ENCODE measurements at regions not wholly inside any gene's neighbourhood (a gene's known extent, or its start where the extent isn't known, plus 50 kb on each side); places are given as distances from the start of the nearest gene placed in this dataset.

- no peaks in the 10 kb centered on the region for H3K4me1 Mint-ChIP-seq (ENCODE audit: low read depth)
- peaks cover 10% of the 10 kb centered on the region for H3K9me3 Mint-ChIP-seq
- no peak overlapping the region for H3K27ac Mint-ChIP-seq
- H3K27me3 Mint-ChIP-seq = no peaks in the 10 kb centered on the region
- H3K36me3 Mint-ChIP-seq (ENCODE audit: low read depth) = no peaks in the 10 kb centered on the region
- no peak for DNase-seq
- no peak overlapping the region for H3K4me3 Mint-ChIP-seq
Observed at GRCh38 chr12:77214136-77214535, 148.8 kb upstream of the E2F7 start.

- Mint-ChIP-seq H3K9me3 (peaks cover 10% of the 10 kb centered on the region), H3K27me3 (no peaks in the 10 kb centered on the region), H3K36me3 (ENCODE audit: low read depth) (no peaks in the 10 kb centered on the region), H3K27ac (no peak overlapping the region), H3K4me3 (no peak overlapping the region), H3K4me1 (ENCODE audit: low read depth) (no peaks in the 10 kb centered on the region)
- DNase-seq = no peak
Observed at GRCh38 chr12:77213319-77213718, 147.9 kb upstream of the E2F7 start.

DNA sequence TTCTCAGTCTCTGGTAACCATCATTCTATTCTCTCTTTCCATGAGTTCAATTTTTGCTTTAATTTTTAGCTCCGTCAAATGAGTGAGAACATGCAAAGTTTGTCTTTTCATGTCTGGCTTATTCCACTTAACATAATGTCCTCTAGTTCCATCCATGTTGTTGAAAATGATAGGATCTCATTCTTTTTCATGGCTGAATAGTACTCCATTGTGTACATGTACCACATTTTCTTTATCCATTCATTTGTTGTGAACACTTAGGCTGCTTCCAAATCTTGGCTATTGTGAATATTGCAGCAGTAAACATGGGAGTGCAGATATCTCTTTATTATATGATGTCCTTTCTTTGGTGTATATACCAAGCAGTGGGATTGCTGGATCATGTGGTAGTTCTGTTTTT lies 145.4 kb upstream of the E2F7 start:
- Mint-ChIP-seq H3K27ac (no peak overlapping the region), H3K4me1 (ENCODE audit: low read depth) (no peaks in the 10 kb centered on the region), H3K27me3 (no peaks in the 10 kb centered on the region), H3K4me3 (no peak overlapping the region), H3K36me3 (ENCODE audit: low read depth) (no peaks in the 10 kb centered on the region), H3K9me3 (peaks cover 11% of the 10 kb centered on the region)
- DNase-seq = no peak

GRCh38 chr12:77204083-77204482 lies 138.7 kb upstream of the E2F7 start:
- Mint-ChIP-seq H3K27ac (no peak overlapping the region), H3K9me3 (peaks cover 6% of the 10 kb centered on the region)

DNA sequence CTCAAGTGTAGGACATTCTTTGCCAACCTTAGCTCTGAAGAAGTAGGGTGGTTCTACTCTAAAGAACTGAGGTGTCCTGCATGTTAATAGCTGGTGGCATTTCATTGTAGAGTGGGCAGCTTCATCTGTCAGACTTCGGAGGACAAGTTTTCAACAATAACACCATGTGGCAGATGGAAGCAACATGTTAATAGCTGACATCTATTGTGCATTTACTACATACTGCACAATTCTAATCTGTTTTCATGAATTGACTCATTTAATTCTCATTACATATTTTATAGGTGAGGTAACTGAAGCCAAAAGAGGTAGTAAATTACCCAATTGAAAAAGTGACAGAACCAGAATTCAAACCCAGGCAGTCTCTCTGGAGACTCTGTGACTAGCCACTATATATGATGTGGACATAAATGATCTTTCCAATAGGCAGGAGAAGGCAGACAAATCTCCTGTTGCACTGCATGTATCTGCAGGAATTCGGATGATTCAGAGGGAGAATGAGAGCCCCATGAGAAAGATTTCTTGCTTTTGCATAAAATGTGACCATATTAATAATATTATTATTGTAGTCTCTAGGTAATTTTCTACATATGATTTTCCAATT lies 137.2 kb upstream of the E2F7 start:
- Mint-ChIP-seq H3K9me3 (peaks cover 6% of the 10 kb centered on the region), H3K27ac (no peak overlapping the region), H3K36me3 (ENCODE audit: low read depth) (no peaks in the 10 kb centered on the region), H3K27me3 (no peaks in the 10 kb centered on the region), H3K4me1 (ENCODE audit: low read depth) (no peaks in the 10 kb centered on the region), H3K4me3 (no peak overlapping the region)
- DNase-seq = no peak

More at GRCh38 chr12:77204083-77204482, 138.7 kb upstream of the E2F7 start:
- Mint-ChIP-seq H3K27me3 (no peaks in the 10 kb centered on the region), H3K4me1 (ENCODE audit: low read depth) (no peaks in the 10 kb centered on the region), H3K36me3 (ENCODE audit: low read depth) (no peaks in the 10 kb centered on the region), H3K4me3 (no peak overlapping the region)
- DNase-seq = no peak

GRCh38 chr12:77189901-77190416 lies 124.6 kb upstream of the E2F7 start:
- Mint-ChIP-seq H3K36me3 (ENCODE audit: low read depth) (no peaks in the 10 kb centered on the region), H3K4me1 (ENCODE audit: low read depth) (no peaks in the 10 kb centered on the region), H3K4me3 (no peak overlapping the region), H3K27ac (no peak overlapping the region), H3K27me3 (no peaks in the 10 kb centered on the region), H3K9me3 (peaks cover 7% of the 10 kb centered on the region)
- no peak for DNase-seq

- DNase-seq = no peak
- no peaks in the 10 kb centered on the region for H3K4me1 Mint-ChIP-seq (ENCODE audit: low read depth)
- H3K9me3 Mint-ChIP-seq = peaks cover 4% of the 10 kb centered on the region
- H3K27ac Mint-ChIP-seq = no peak overlapping the region
- no peaks in the 10 kb centered on the region for H3K27me3 Mint-ChIP-seq
- no peaks in the 10 kb centered on the region for H3K36me3 Mint-ChIP-seq (ENCODE audit: low read depth)
- H3K4me3 Mint-ChIP-seq = no peak overlapping the region
Observed at GRCh38 chr12:77189458-77189857, 124.1 kb upstream of the E2F7 start.

- no peak overlapping the region for H3K27ac Mint-ChIP-seq
- H3K27me3 Mint-ChIP-seq = no peaks in the 10 kb centered on the region
- H3K4me1 Mint-ChIP-seq (ENCODE audit: low read depth) = no peaks in the 10 kb centered on the region
- no peaks in the 10 kb centered on the region for H3K36me3 Mint-ChIP-seq (ENCODE audit: low read depth)
- peaks cover 5% of the 10 kb centered on the region for H3K9me3 Mint-ChIP-seq
- H3K4me3 Mint-ChIP-seq = no peak overlapping the region
- no peak for DNase-seq
Observed at GRCh38 chr12:77179515-77179914, 114.1 kb upstream of the E2F7 start.

GRCh38 chr12:77167801-77168200 lies 102.4 kb upstream of the E2F7 start:
- Mint-ChIP-seq H3K27ac (no peak overlapping the region), H3K27me3 (no peaks in the 10 kb centered on the region), H3K4me3 (no peak overlapping the region), H3K36me3 (ENCODE audit: low read depth) (no peaks in the 10 kb centered on the region), H3K9me3 (peaks cover 3% of the 10 kb centered on the region), H3K4me1 (ENCODE audit: low read depth) (no peaks in the 10 kb centered on the region)
- DNase-seq = no peak

DNA sequence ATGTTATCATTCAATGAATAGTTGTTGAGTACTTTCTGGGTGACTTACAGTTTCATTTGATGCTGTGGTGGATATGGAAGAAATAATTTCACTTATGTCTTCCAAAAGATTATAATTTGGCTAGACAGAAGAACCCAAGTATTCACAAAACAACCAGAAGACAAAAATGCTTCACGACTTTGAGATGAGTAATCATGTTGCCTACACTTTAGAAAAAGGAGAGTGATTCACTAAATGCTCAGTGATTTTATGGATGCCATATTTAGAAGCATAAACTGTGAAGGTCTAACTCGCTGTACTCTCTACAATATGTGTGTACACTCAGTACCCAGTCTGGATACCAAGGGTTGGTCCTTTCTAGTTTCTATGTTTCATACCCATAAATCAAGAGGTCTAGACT lies 101.3 kb upstream of the E2F7 start:
- H3K4me3 Mint-ChIP-seq = no peak overlapping the region
- no peak overlapping the region for H3K27ac Mint-ChIP-seq

GRCh38 chr12:77163074-77164038 lies 98.0 kb upstream of the E2F7 start:
- Mint-ChIP-seq H3K4me1 (ENCODE audit: low read depth) (no peaks in the 10 kb centered on the region), H3K9me3 (no peaks in the 10 kb centered on the region), H3K4me3 (no peak overlapping the region), H3K36me3 (ENCODE audit: low read depth) (no peaks in the 10 kb centered on the region), H3K27ac (no peak overlapping the region), H3K27me3 (no peaks in the 10 kb centered on the region)
- DNase-seq = no peak

More for the DNA sequence above, 101.3 kb upstream of the E2F7 start:
- Mint-ChIP-seq H3K9me3 (no peaks in the 10 kb centered on the region), H3K4me1 (ENCODE audit: low read depth) (no peaks in the 10 kb centered on the region), H3K27me3 (no peaks in the 10 kb centered on the region), H3K36me3 (ENCODE audit: low read depth) (no peaks in the 10 kb centered on the region)
- DNase-seq = no peak

DNA sequence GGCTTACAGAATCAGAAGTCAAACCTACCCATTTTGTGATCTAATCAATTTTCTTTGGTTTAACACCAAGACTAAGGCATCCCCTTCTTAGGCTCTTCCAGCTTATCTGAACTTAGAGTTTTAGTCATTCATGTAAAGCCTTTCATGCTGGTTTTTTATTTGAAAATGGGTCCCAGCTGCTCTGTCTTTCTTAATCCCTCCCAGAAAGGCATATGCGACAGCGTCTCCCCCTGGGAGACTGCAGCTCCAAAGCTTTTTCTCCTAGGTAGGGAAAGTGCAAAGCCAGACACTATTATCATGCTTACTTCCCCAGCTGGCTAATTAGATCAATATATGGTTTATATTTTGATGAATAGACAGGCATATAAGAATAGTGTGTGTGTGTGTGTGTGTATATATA lies 96.6 kb upstream of the E2F7 start:
- no peaks in the 10 kb centered on the region for H3K9me3 Mint-ChIP-seq
- no peaks in the 10 kb centered on the region for H3K27me3 Mint-ChIP-seq
- no peak overlapping the region for H3K27ac Mint-ChIP-seq
- H3K4me1 Mint-ChIP-seq (ENCODE audit: low read depth) = no peaks in the 10 kb centered on the region
- H3K36me3 Mint-ChIP-seq (ENCODE audit: low read depth) = no peaks in the 10 kb centered on the region
- no peak for DNase-seq
- no peak overlapping the region for H3K4me3 Mint-ChIP-seq

DNA sequence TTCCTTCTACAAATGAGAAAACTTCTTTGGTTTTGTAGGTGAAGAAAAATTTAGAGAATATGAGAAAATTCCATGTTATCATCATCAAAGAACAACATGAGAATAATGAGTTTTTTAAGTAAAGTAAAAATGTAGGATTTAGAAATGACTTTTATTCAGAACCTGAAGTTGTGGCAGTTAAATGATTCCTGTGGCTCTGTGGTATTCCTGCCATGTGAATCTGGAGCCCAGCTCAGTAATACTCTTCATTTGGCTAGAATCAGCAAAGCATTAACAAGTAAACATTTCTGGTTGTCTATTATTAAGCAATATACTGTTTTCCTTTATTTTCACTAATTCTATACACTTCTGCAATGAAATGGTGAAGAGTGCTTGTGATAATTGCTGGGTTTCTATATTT lies 95.6 kb upstream of the E2F7 start:
- Mint-ChIP-seq H3K4me1 (ENCODE audit: low read depth) (no peaks in the 10 kb centered on the region), H3K27ac (no peak overlapping the region), H3K36me3 (ENCODE audit: low read depth) (no peaks in the 10 kb centered on the region), H3K9me3 (no peaks in the 10 kb centered on the region), H3K27me3 (no peaks in the 10 kb centered on the region), H3K4me3 (no peak overlapping the region)
- no peak for DNase-seq

DNA sequence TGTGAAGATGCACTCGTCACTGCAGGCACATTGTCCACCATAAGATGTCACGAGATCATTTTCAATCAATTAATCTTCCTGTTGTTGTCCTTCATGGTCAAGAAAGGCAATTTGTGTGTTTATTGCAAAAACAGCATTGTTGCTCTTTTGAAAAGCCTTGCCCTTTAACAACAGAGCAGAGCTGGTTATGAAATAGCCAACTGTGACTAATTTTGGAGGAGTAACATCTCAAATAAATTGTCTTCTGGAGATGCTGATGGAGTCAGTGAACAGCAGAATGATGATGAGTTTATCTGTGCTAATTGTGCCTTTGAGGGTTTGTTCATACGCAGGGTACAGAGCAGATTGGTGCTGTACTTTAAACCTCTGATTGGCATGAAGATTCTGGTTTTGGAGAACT lies 88.3 kb upstream of the E2F7 start:
- Mint-ChIP-seq H3K27ac (no peak overlapping the region), H3K4me3 (no peak overlapping the region), H3K36me3 (ENCODE audit: low read depth) (no peaks in the 10 kb centered on the region), H3K4me1 (ENCODE audit: low read depth) (no peaks in the 10 kb centered on the region), H3K9me3 (no peaks in the 10 kb centered on the region), H3K27me3 (no peaks in the 10 kb centered on the region)
- no peak for DNase-seq

- H3K4me3 Mint-ChIP-seq = no peak overlapping the region
- no peaks in the 10 kb centered on the region for H3K36me3 Mint-ChIP-seq (ENCODE audit: low read depth)
- no peak overlapping the region for H3K27ac Mint-ChIP-seq
- H3K27me3 Mint-ChIP-seq = no peaks in the 10 kb centered on the region
- no peaks in the 10 kb centered on the region for H3K4me1 Mint-ChIP-seq (ENCODE audit: low read depth)
- H3K9me3 Mint-ChIP-seq = no peaks in the 10 kb centered on the region
- no peak for DNase-seq
Observed at GRCh38 chr12:77152623-77153193, 87.3 kb upstream of the E2F7 start.

Measured in activated T-cell treated with anti-CD3 and anti-CD28 coated beads, Interleukin-2, amount 50 U/mL, for 24 hours (primary cell).